GM19023 (cell line): ENCODE measurements at regions not wholly inside any gene's neighbourhood (a gene's known extent, or its start where the extent isn't known, plus 50 kb on each side); places are given as distances from the start of the nearest gene placed in this dataset.
"Not testable (repeated sequence)": the region's sequence is repeated elsewhere in the genome, so short reads cannot be mapped to it uniquely, and the experiment has no call there.

Source experiments
- ATAC-seq: cut with Tn5 transposase; IDR thresholded peaks from one replicate; pipeline ENCODE4 v1.9.1; 2021; ENCODE audit warnings: mild to moderate bottlenecking, moderate library complexity; ENCODE audit not compliant: unreplicated experiment

GRCh38 chr12:126210448-126210847 is 1145.2 kb downstream of the AACS start:
- ATAC-seq: no peak

- ATAC-seq: no peak
These were observed 1147.6 kb downstream of the AACS start for GRCh38 chr12:126212824-126213223.

- no peak for ATAC-seq
These were observed 1153.5 kb downstream of the AACS start for GRCh38 chr12:126218697-126219096.

- no peak for ATAC-seq
These were observed 1153.9 kb downstream of the AACS start for GRCh38 chr12:126219139-126219538.

GRCh38 chr12:126219654-126220279 is 1154.5 kb downstream of the AACS start:
- no peak for ATAC-seq

- no peak for ATAC-seq
These were observed 1158.8 kb downstream of the AACS start for GRCh38 chr12:126224032-126224431.

- no peak for ATAC-seq
These were observed 1163.7 kb downstream of the AACS start for GRCh38 chr12:126228936-126229335.

GRCh38 chr12:126232711-126233110 is 1167.5 kb downstream of the AACS start:
- ATAC-seq: no peak

GRCh38 chr12:126233625-126234024 is 1168.4 kb downstream of the AACS start:
- no peak for ATAC-seq

GRCh38 chr12:126243814-126244440 is 1178.7 kb downstream of the AACS start:
- ATAC-seq: no peak

- ATAC-seq: no peak
These were observed 1182.7 kb downstream of the AACS start for GRCh38 chr12:126247936-126248335.

- no peak for ATAC-seq
These were observed 1183.7 kb downstream of the AACS start for GRCh38 chr12:126248871-126249403.

GRCh38 chr12:126258190-126258589 is 1193.0 kb downstream of the AACS start:
- no peak for ATAC-seq

- no peak for ATAC-seq
These were observed 1197.6 kb downstream of the AACS start for GRCh38 chr12:126262829-126263228.

GRCh38 chr12:126268222-126268621 is 1203.0 kb downstream of the AACS start:
- ATAC-seq: no peak

- no peak for ATAC-seq
These were observed 1205.9 kb downstream of the AACS start for GRCh38 chr12:126271159-126271558.

- no peak for ATAC-seq
These were observed 1217.5 kb downstream of the AACS start for GRCh38 chr12:126282691-126283090.

- ATAC-seq: no peak
These were observed 1221.0 kb downstream of the AACS start for GRCh38 chr12:126286203-126286602.

GRCh38 chr12:126290456-126290855 is 1225.2 kb downstream of the AACS start:
- ATAC-seq: no peak

- ATAC-seq: not testable (repeated sequence)
These were observed 1226.8 kb downstream of the AACS start for GRCh38 chr12:126291987-126292386.

- ATAC-seq: no peak
These were observed 1230.4 kb downstream of the AACS start for GRCh38 chr12:126295652-126296051.

- ATAC-seq: no peak
These were observed 1244.0 kb downstream of the AACS start for GRCh38 chr12:126309278-126309677.

- ATAC-seq: no peak
These were observed 1247.2 kb downstream of the AACS start for GRCh38 chr12:126312457-126312856.
